Brain microvascular endothelial cell (primary cell): ENCODE measurements at regions not wholly inside any gene's neighbourhood (a gene's known extent, or its start where the extent isn't known, plus 50 kb on each side); places are given as distances from the start of the nearest gene placed in this dataset.
A peak's percentile ranks its signal among the peaks of the same experiment; 100 is the strongest.

Source experiments
- DNase-seq: peaks from one replicate; pipeline ENCODE4 v3.0.0-alpha.2; 2020
- H3K27ac ChIP-seq: fragments of 250-450 bp; sonication (Bioruptor Pico); 2 replicates; pipeline ENCODE4 v1.5.1; 2020; ENCODE audit warnings: mild to moderate bottlenecking, moderate library complexity
- H3K27me3 ChIP-seq: fragments of 250-450 bp; sonication (Bioruptor Pico); replicated peaks from 2 replicates; pipeline ENCODE4 v1.5.1; 2020; ENCODE audit warnings: mild to moderate bottlenecking
- H3K36me3 ChIP-seq: fragments of 250-450 bp; sonication (Bioruptor Pico); replicated peaks from 2 replicates; pipeline ENCODE4 v1.5.1; 2020; ENCODE audit warnings: mild to moderate bottlenecking
- H3K4me3 ChIP-seq: 2 replicates; pipeline ENCODE4 v1.5.1; 2011; ENCODE audit warnings: low read depth, mild to moderate bottlenecking, control low read depth, low read length, moderate library complexity
- CTCF ChIP-seq: IDR thresholded peaks from 2 replicates; pipeline ENCODE4 v1.5.1; 2011; ENCODE audit warnings: low read depth, mild to moderate bottlenecking, moderate library complexity, low read length, control low read depth, inconsistent platforms; ENCODE audit errors: missing control alignments
- in situ Hi-C: cut with HindIII; loops from 2 replicates; pipeline ENCODE4 v1.10.0; 2017; ENCODE audit warnings: low sequenced_read_pairs, low pct_ligation_motif_present

- DNase-seq = peak; percentile 4
- in situ Hi-C loops = no loop called here
- H3K27me3 ChIP-seq = no peaks in the 10 kb centered on the region
- H3K36me3 ChIP-seq = no peaks in the 10 kb centered on the region
- no peak overlapping the region for H3K4me3 ChIP-seq
- TF ChIP-seq CTCF = peak; percentile 52
- no peak overlapping the region for H3K27ac ChIP-seq
These were observed 251.7 kb upstream of the MYO3A start for GRCh38 chr10:25682203-25682851.

GRCh38 chr10:25683344-25683743, 250.7 kb upstream of the MYO3A start:
- DNase-seq = no peak
- H3K36me3 ChIP-seq = no peaks in the 10 kb centered on the region
- in situ Hi-C loops = no loop called here
- H3K27me3 ChIP-seq = no peaks in the 10 kb centered on the region
- H3K27ac ChIP-seq = no peak overlapping the region
- no peak for TF ChIP-seq CTCF
- H3K4me3 ChIP-seq = no peak overlapping the region

- no peaks in the 10 kb centered on the region for H3K36me3 ChIP-seq
- DNase-seq = no peak
- in situ Hi-C loops = no loop called here
- no peaks in the 10 kb centered on the region for H3K27me3 ChIP-seq
- no peak overlapping the region for H3K4me3 ChIP-seq
- H3K27ac ChIP-seq = no peak overlapping the region
- TF ChIP-seq CTCF = no peak
These were observed 246.5 kb upstream of the MYO3A start for GRCh38 chr10:25687521-25687920.

- no peak for DNase-seq
- no peak for TF ChIP-seq CTCF
- no peak overlapping the region for H3K27ac ChIP-seq
- H3K4me3 ChIP-seq = no peak overlapping the region
- in situ Hi-C loops = no loop called here
- no peaks in the 10 kb centered on the region for H3K27me3 ChIP-seq
- no peaks in the 10 kb centered on the region for H3K36me3 ChIP-seq
These were observed 244.5 kb upstream of the MYO3A start for GRCh38 chr10:25689346-25690100.

GRCh38 chr10:25692761-25693160, 241.3 kb upstream of the MYO3A start:
- no peak for DNase-seq
- H3K36me3 ChIP-seq = no peaks in the 10 kb centered on the region
- TF ChIP-seq CTCF = no peak
- H3K27me3 ChIP-seq = no peaks in the 10 kb centered on the region
- in situ Hi-C loops = no loop called here
- H3K27ac ChIP-seq = no peak overlapping the region
- no peak overlapping the region for H3K4me3 ChIP-seq
